ENCODE measurements at regions not wholly inside any gene's neighbourhood (a gene's known extent, or its start where the extent isn't known, plus 50 kb on each side); places are given as distances from the start of the nearest gene placed in this dataset.

DNA sequence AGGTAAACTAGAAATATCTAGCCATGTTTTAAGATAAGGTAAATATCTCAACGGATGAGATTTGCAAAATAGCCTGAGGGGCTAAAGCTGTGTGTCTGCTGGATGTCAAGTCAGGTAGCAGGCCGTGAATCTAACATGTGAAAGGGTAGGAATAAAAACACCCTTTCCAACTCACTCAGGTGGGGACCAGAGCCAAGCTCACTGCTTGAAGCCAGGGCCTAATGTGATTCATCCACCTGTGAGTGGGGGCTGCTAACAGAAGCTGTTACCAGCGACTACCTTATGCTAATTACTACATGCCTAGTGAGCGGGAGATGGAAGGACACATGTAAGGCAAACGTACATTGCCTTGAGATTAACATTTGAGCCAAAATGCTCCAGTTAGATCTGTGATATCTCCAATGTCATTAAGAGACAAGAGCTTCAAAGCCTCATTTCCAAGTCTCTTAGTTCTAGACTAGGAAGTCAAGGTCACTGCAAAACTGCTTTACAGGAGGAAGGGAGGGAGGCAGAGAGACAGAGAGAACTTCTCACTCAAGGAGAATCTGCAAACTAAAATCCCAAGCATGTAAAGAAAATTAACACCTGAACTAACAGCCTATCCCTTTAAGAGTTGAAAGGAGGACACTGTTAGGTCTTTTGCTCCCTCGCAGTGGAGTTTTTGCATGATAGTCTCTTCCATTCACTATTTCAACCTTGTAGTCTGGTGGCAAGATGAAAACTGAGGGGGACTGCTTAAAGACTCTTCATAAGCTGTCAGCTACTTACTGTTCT is 141.6 kb upstream of the RPS23 start:
- TF ChIP-seq EZH2 (IDR thresholded peaks at IDR 0.05; ENCODE audit: insufficient read depth, low read length) = no peak
- TF ChIP-seq CTCF (IDR thresholded peaks at IDR 0.05; ENCODE audit: insufficient read depth, low read depth, low read length) = no peak
